Endothelial cell of umbilical vein (primary cell): ENCODE measurements at regions not wholly inside any gene's neighbourhood (a gene's known extent, or its start where the extent isn't known, plus 50 kb on each side); places are given as distances from the start of the nearest gene placed in this dataset.

Source experiments
- BruUV-seq: library from RNA; stranded (reverse); fragments of 400-500 nt; replicated peaks from 2 replicates; lab custom pipeline; 2021; lab: Mats Ljungman, UMichigan
- CTCF ChIA-PET: fragments of 300-600, 350-600 bp; sonication (Branson Sonifier 250); formaldehyde crosslinking; loops from one replicate; lab custom pipeline; 2021; ENCODE audit warnings: antibody characterized with exemption, inconsistent platforms; lab: Charles Lee
- POLR2A ChIA-PET: fragments of 300-600, 350-600 bp; sonication (Branson Sonifier 250); formaldehyde crosslinking; loops from one replicate; lab custom pipeline; 2021; ENCODE audit warnings: antibody characterized with exemption, inconsistent platforms; lab: Charles Lee
- DNase-seq: peaks from one replicate; pipeline ENCODE4 v3.0.0-alpha.2; 2011; ENCODE audit warnings: low read depth, low spot score
- FAIRE-seq: peaks from 2 replicates; lab custom pipeline; 2011; peaks lifted over from hg19 to GRCh38; lab: Jason Lieb, UNC
- H2AFZ ChIP-seq: 2 replicates; pipeline ENCODE4 v1.6.0; 2012; ENCODE audit warnings: low read depth, low read length, control low read depth, inconsistent platforms
- H3K27ac ChIP-seq: 2 replicates; pipeline ENCODE4 v1.5.1; 2011; ENCODE audit warnings: low read depth, mild to moderate bottlenecking, control low read depth, low read length, moderate library complexity; ENCODE audit not compliant: insufficient read depth
- H3K27me3 ChIP-seq, 2 experiments: 2 replicates each; pipeline versions ENCODE4 v1.6.0 to v1.6.1; 2011; ENCODE audit warnings: low read length in 2 of 2, mixed read lengths in 1 of 2; ENCODE audit not compliant: control insufficient read depth in 2 of 2, insufficient read depth in 2 of 2
- H3K36me3 ChIP-seq, 2 experiments: 2 replicates in 1 of 2; 3 replicates in 1 of 2; pipeline ENCODE4 v1.5.1; 2011; ENCODE audit warnings: low read length in 2 of 2, mild to moderate bottlenecking in 1 of 2, moderate library complexity in 1 of 2; ENCODE audit not compliant: control insufficient read depth in 2 of 2, insufficient read depth in 2 of 2; ENCODE audit errors: extremely low read depth in 1 of 2
- H3K4me1 ChIP-seq: 3 replicates; pipeline ENCODE4 v1.5.1; 2011; ENCODE audit warnings: mild to moderate bottlenecking, low read length; ENCODE audit not compliant: control insufficient read depth, insufficient read depth; ENCODE audit errors: extremely low read depth
- H3K4me2 ChIP-seq: 2 replicates; pipeline ENCODE4 v1.6.1; 2011; ENCODE audit warnings: low read length, control low read depth, mixed read lengths; ENCODE audit not compliant: insufficient read depth
- H3K4me3 ChIP-seq, 3 experiments: fragments of 200-600 bp in 1 of 3; sonication (generic), shearing (Covaris generic) in 1 of 3; replicated peaks in 1 of 3; 2 replicates each; pipeline ENCODE4 v1.5.1; 2011 to 2016; ENCODE audit warnings: control low read depth in 3 of 3, low read length in 3 of 3, mild to moderate bottlenecking in 2 of 3, inconsistent platforms in 1 of 3, low read depth in 1 of 3, moderate library complexity in 1 of 3; ENCODE audit not compliant: insufficient read depth in 1 of 3
- H3K79me2 ChIP-seq: 2 replicates; pipeline ENCODE4 v1.6.0; 2012; ENCODE audit warnings: low read length, inconsistent platforms; ENCODE audit not compliant: control insufficient read depth, insufficient read depth
- H3K9ac ChIP-seq: replicated peaks from 2 replicates; pipeline ENCODE3; 2011; ENCODE audit warnings: low read length, control low read depth; ENCODE audit not compliant: insufficient read depth; ENCODE audit errors: extremely low read depth
- H3K9me1 ChIP-seq: replicated peaks from 3 replicates; pipeline ENCODE4 v1.6.0; 2011; ENCODE audit warnings: mild to moderate bottlenecking, low read length; ENCODE audit not compliant: control insufficient read depth, insufficient read depth; ENCODE audit errors: extremely low read depth
- H3K9me3 ChIP-seq: replicated peaks from 2 replicates; pipeline ENCODE4 v1.5.1; 2012; ENCODE audit warnings: low read length, inconsistent platforms; ENCODE audit not compliant: control insufficient read depth, insufficient read depth
- H4K20me1 ChIP-seq: replicated peaks from 2 replicates; pipeline ENCODE3; 2011; ENCODE audit warnings: mild to moderate bottlenecking, low read length; ENCODE audit not compliant: control insufficient read depth, insufficient read depth; ENCODE audit errors: extremely low read depth
- CTCF ChIP-seq, 2 donors: IDR thresholded peaks; 1 replicate in 1 of 2; 2 replicates in 1 of 2; pipeline ENCODE4 v1.5.1; 2011; ENCODE audit warnings: low read length in 2 of 2, mild to moderate bottlenecking in 2 of 2, moderate library complexity in 2 of 2, control low read depth in 1 of 2, inconsistent platforms in 1 of 2, low read depth in 1 of 2; ENCODE audit not compliant: insufficient read depth in 1 of 2; ENCODE audit errors: extremely low read depth in 1 of 2
- EZH2 ChIP-seq: IDR thresholded peaks from 2 replicates; pipeline ENCODE4 v1.6.1; 2012; ENCODE audit warnings: borderline replicate concordance, low read depth, mild to moderate bottlenecking, moderate library complexity, low read length, inconsistent platforms; ENCODE audit not compliant: severe bottlenecking
- FOS ChIP-seq: IDR thresholded peaks from 2 replicates; pipeline ENCODE4 v1.6.1; 2011; ENCODE audit warnings: mild to moderate bottlenecking, low read length, moderate library complexity, borderline replicate concordance; ENCODE audit not compliant: insufficient read depth
- GATA2 ChIP-seq: IDR thresholded peaks from 2 replicates; pipeline ENCODE4 v1.7.0; 2011; ENCODE audit warnings: low read depth, mild to moderate bottlenecking, moderate library complexity, mixed read lengths, low read length; ENCODE audit not compliant: insufficient read length, insufficient read depth
- JUN ChIP-seq: IDR thresholded peaks from 2 replicates; pipeline ENCODE4 v1.6.1; 2011; ENCODE audit warnings: borderline replicate concordance, low read depth; ENCODE audit not compliant: insufficient read length, insufficient read depth
- MAX ChIP-seq: IDR thresholded peaks from 2 replicates; pipeline ENCODE4 v1.6.1; 2011; ENCODE audit not compliant: insufficient read depth, insufficient read length
- MYC ChIP-seq: IDR thresholded peaks from one replicate; pipeline ENCODE4 v1.6.1; 2011; ENCODE audit warnings: mild to moderate bottlenecking, low read depth, low read length
- POLR2A ChIP-seq: IDR thresholded peaks from 2 replicates; pipeline ENCODE4 v1.6.1; 2012; ENCODE audit warnings: low read depth, mild to moderate bottlenecking, control low read depth, low read length
- POLR2AphosphoS5 ChIP-seq: IDR thresholded peaks from 2 replicates; pipeline ENCODE4 v1.6.1; 2012; ENCODE audit warnings: low read depth, mild to moderate bottlenecking, control low read depth, low read length, moderate library complexity; ENCODE audit not compliant: insufficient read depth
- dilution Hi-C: fragments of 300-500 bp; cut with MboI; formaldehyde crosslinking; loops from one replicate; pipeline ENCODE4 v1.15.0; 2019; ENCODE audit warnings: low sequenced_read_pairs; ENCODE audit not compliant: extremely low pct_ligation_motif_present
- intact Hi-C: fragments of 100-400 bp; cut with micrococcal nuclease; formaldehyde crosslinking; loops from one replicate; pipeline ENCODE4 v1.10.0; 2022

- Histone ChIP-seq H3K36me3 (no peaks in the 10 kb centered on the region), H3K27me3 (no peaks in the 10 kb centered on the region), H3K4me3 (no peak overlapping the region), H4K20me1 (no peaks in the 10 kb centered on the region), H3K27ac (no peak overlapping the region), H3K9me3 (peaks cover 6% of the 10 kb centered on the region), H3K79me2 (no peaks in the 10 kb centered on the region), H2AFZ (no peak overlapping the region), H3K4me1 (no peaks in the 10 kb centered on the region), H3K9me1 (no peaks in the 10 kb centered on the region), H3K9ac (no peak overlapping the region), H3K4me2 (no peak overlapping the region)
- FAIRE-seq (no peak), DNase-seq (no peak)
- POLR2A ChIA-PET, result no interaction called here
- dilution Hi-C loops (no loop called here), intact Hi-C loops (no loop called here)
- TF ChIP-seq FOS, result no peak
- CTCF ChIA-PET, result no interaction called here
- BruUV-seq, result no TSS peak
Measured at GRCh38 chr18:51510020-51510419, 312.5 kb upstream of the MEX3C start.

GRCh38 chr18:51513517-51513916 lies 316.0 kb upstream of the MEX3C start:
- no TSS peak for BruUV-seq
- H3K9me3 ChIP-seq, result peaks cover 4% of the 10 kb centered on the region
- ChIA-PET CTCF (no interaction called here), POLR2A (no interaction called here)
- TF ChIP-seq GATA2 (no peak), EZH2 (no peak), FOS (no peak), CTCF (IDR thresholded peaks at IDR 0.05; ENCODE audit: extremely low read depth in 1 of 2, insufficient read depth in 1 of 2, low read depth in 1 of 2, low read length in 2 of 2) (no peak), POLR2A (no peak), MAX (no peak), MYC (no peak), JUN (no peak), POLR2AphosphoS5 (no peak)
- no peaks in the 10 kb centered on the region for H3K79me2 ChIP-seq
- no peak overlapping the region for H3K9ac ChIP-seq
- dilution Hi-C loops, result no loop called here
- H3K4me1 ChIP-seq, result no peaks in the 10 kb centered on the region
- no peaks in the 10 kb centered on the region for H3K9me1 ChIP-seq
- no peaks in the 10 kb centered on the region for H4K20me1 ChIP-seq
- no peak overlapping the region for H3K27ac ChIP-seq
- no peak overlapping the region for H2AFZ ChIP-seq
- H3K27me3 ChIP-seq, result no peaks in the 10 kb centered on the region
- no peak overlapping the region for H3K4me2 ChIP-seq
- intact Hi-C loops, result no loop called here
- no peak overlapping the region for H3K4me3 ChIP-seq
- DNase-seq, result no peak
- no peak for FAIRE-seq
- no peaks in the 10 kb centered on the region for H3K36me3 ChIP-seq
